ENCODE measurements at regions not wholly inside any gene's neighbourhood (a gene's known extent, or its start where the extent isn't known, plus 50 kb on each side); places are given as distances from the start of the nearest gene placed in this dataset.
"Not testable (repeated sequence)": the region's sequence is repeated elsewhere in the genome, so short reads cannot be mapped to it uniquely, and the experiment has no call there.

- TF ChIP-seq CTCF (IDR thresholded peaks at IDR 0.05; ENCODE audit: unreplicated experiment): peak; percentile 79
- Mint-ChIP-seq H3K27ac (ENCODE audit: unreplicated experiment) (no peak overlapping the region), H3K4me3 (ENCODE audit: unreplicated experiment) (no peak overlapping the region), H3K27me3 (ENCODE audit: unreplicated experiment) (no peaks in the 10 kb centered on the region), H3K4me1 (ENCODE audit: unreplicated experiment) (peaks cover 8% of the 10 kb centered on the region), H3K9me3 (ENCODE audit: unreplicated experiment) (no peaks in the 10 kb centered on the region), H3K36me3 (ENCODE audit: low read depth, unreplicated experiment) (no peaks in the 10 kb centered on the region)
- DNase-seq (ENCODE audit: low spot score): peak; percentile 22
These were observed 65.2 kb downstream of the CCDC195 start for GRCh38 chr2:224650815-224651439.

- H3K9me3 Mint-ChIP-seq (ENCODE audit: unreplicated experiment); DNase-seq (ENCODE audit: low spot score); H3K27me3 Mint-ChIP-seq (ENCODE audit: unreplicated experiment); H3K4me3 Mint-ChIP-seq (ENCODE audit: unreplicated experiment); H3K36me3 Mint-ChIP-seq (ENCODE audit: low read depth, unreplicated experiment); H3K27ac Mint-ChIP-seq (ENCODE audit: unreplicated experiment): not testable (repeated sequence)
- H3K4me1 Mint-ChIP-seq (ENCODE audit: unreplicated experiment): peaks cover 12% of the 10 kb centered on the region
These were observed 62.5 kb upstream of the CUL3 start for GRCh38 chr2:224647684-224648083.

- Mint-ChIP-seq H3K9me3 (ENCODE audit: unreplicated experiment) (no peaks in the 10 kb centered on the region), H3K36me3 (ENCODE audit: low read depth, unreplicated experiment) (no peaks in the 10 kb centered on the region), H3K4me1 (ENCODE audit: unreplicated experiment) (peaks cover 13% of the 10 kb centered on the region), H3K4me3 (ENCODE audit: unreplicated experiment) (no peak overlapping the region), H3K27me3 (ENCODE audit: unreplicated experiment) (peaks cover 2% of the 10 kb centered on the region), H3K27ac (ENCODE audit: unreplicated experiment) (no peak overlapping the region)
- peak; percentile 38 for DNase-seq (ENCODE audit: low spot score)
- TF ChIP-seq CTCF (IDR thresholded peaks at IDR 0.05; ENCODE audit: unreplicated experiment): peak; percentile 60
These were observed 61.2 kb upstream of the CUL3 start for GRCh38 chr2:224646242-224646846.

- H3K9me3 Mint-ChIP-seq (ENCODE audit: unreplicated experiment): no peaks in the 10 kb centered on the region
These were observed 60.6 kb upstream of the CUL3 start for GRCh38 chr2:224645722-224646121.

GRCh38 chr2:224640679-224641078 is 55.5 kb upstream of the CUL3 start:
- no peak overlapping the region for H3K4me3 Mint-ChIP-seq (ENCODE audit: unreplicated experiment)
- peaks cover 4% of the 10 kb centered on the region for H3K27me3 Mint-ChIP-seq (ENCODE audit: unreplicated experiment)
- DNase-seq (ENCODE audit: low spot score): no peak
- no peak overlapping the region for H3K27ac Mint-ChIP-seq (ENCODE audit: unreplicated experiment)
- TF ChIP-seq CTCF (IDR thresholded peaks at IDR 0.05; ENCODE audit: unreplicated experiment): no peak
- no peaks in the 10 kb centered on the region for H3K9me3 Mint-ChIP-seq (ENCODE audit: unreplicated experiment)
- peaks cover 11% of the 10 kb centered on the region for H3K4me1 Mint-ChIP-seq (ENCODE audit: unreplicated experiment)
- H3K36me3 Mint-ChIP-seq (ENCODE audit: low read depth, unreplicated experiment): no peaks in the 10 kb centered on the region

More at GRCh38 chr2:224645722-224646121, 60.6 kb upstream of the CUL3 start:
- Mint-ChIP-seq H3K4me1 (ENCODE audit: unreplicated experiment) (peaks cover 13% of the 10 kb centered on the region), H3K36me3 (ENCODE audit: low read depth, unreplicated experiment) (no peaks in the 10 kb centered on the region), H3K27ac (ENCODE audit: unreplicated experiment) (no peak overlapping the region), H3K4me3 (ENCODE audit: unreplicated experiment) (no peak overlapping the region), H3K27me3 (ENCODE audit: unreplicated experiment) (peaks cover 2% of the 10 kb centered on the region)
- DNase-seq (ENCODE audit: low spot score): no peak
- no peak for TF ChIP-seq CTCF (IDR thresholded peaks at IDR 0.05; ENCODE audit: unreplicated experiment)
